ENCODE measurements at regions not wholly inside any gene's neighbourhood (a gene's known extent, or its start where the extent isn't known, plus 50 kb on each side); places are given as distances from the start of the nearest gene placed in this dataset.
"Not testable (repeated sequence)": the region's sequence is repeated elsewhere in the genome, so short reads cannot be mapped to it uniquely, and the experiment has no call there.

- not testable (repeated sequence) for DNase-seq
Measured at GRCh38 chr10:46749003-46749402, 162.2 kb upstream of the PTPN20 start.

- DNase-seq, result not testable (repeated sequence)
Measured at GRCh38 chr10:46749470-46749869, 161.8 kb upstream of the PTPN20 start.

GRCh38 chr10:46753763-46754162, 157.5 kb upstream of the PTPN20 start:
- DNase-seq, result not testable (repeated sequence)

GRCh38 chr10:46761471-46761870, 149.8 kb upstream of the PTPN20 start:
- DNase-seq, result not testable (repeated sequence)

GRCh38 chr10:46768515-46769291, 142.5 kb upstream of the PTPN20 start:
- not testable (repeated sequence) for DNase-seq

GRCh38 chr10:46773178-46773896, 137.9 kb upstream of the PTPN20 start:
- not testable (repeated sequence) for DNase-seq

GRCh38 chr10:46773897-46774236, 137.4 kb upstream of the PTPN20 start:
- DNase-seq, result not testable (repeated sequence)

- not testable (repeated sequence) for DNase-seq
Measured at GRCh38 chr10:46774366-46774765, 136.9 kb upstream of the PTPN20 start.

GRCh38 chr10:46774945-46775667, 136.1 kb upstream of the PTPN20 start:
- DNase-seq, result not testable (repeated sequence)

- DNase-seq, result not testable (repeated sequence)
Measured at GRCh38 chr10:46775668-46776059, 135.6 kb upstream of the PTPN20 start.

GRCh38 chr10:46779571-46779970, 131.7 kb upstream of the PTPN20 start:
- DNase-seq, result peak; percentile 57

GRCh38 chr10:46780164-46780563, 131.1 kb upstream of the PTPN20 start:
- not testable (repeated sequence) for DNase-seq

GRCh38 chr10:46781001-46781400, 130.2 kb upstream of the PTPN20 start:
- not testable (repeated sequence) for DNase-seq

- not testable (repeated sequence) for DNase-seq
Measured at GRCh38 chr10:46782001-46782874, 129.0 kb upstream of the PTPN20 start.

- not testable (repeated sequence) for DNase-seq
Measured at GRCh38 chr10:46784665-46785064, 126.6 kb upstream of the PTPN20 start.

- DNase-seq, result not testable (repeated sequence)
Measured at GRCh38 chr10:46786125-46786517, 125.1 kb upstream of the PTPN20 start.

- peak; percentile 87 for DNase-seq
Measured at GRCh38 chr10:46786518-46787320, 124.5 kb upstream of the PTPN20 start.

GRCh38 chr10:46787321-46787615, 124.0 kb upstream of the PTPN20 start:
- peak; percentile 67 for DNase-seq

GRCh38 chr10:46792657-46793357, 118.4 kb upstream of the PTPN20 start:
- not testable (repeated sequence) for DNase-seq

GRCh38 chr10:46796351-46796750, 114.9 kb upstream of the PTPN20 start:
- not testable (repeated sequence) for DNase-seq

Measured in tongue (tissue), 1 donor.